ENCODE measurements at regions not wholly inside any gene's neighbourhood (a gene's known extent, or its start where the extent isn't known, plus 50 kb on each side); places are given as distances from the start of the nearest gene placed in this dataset.

DNA sequence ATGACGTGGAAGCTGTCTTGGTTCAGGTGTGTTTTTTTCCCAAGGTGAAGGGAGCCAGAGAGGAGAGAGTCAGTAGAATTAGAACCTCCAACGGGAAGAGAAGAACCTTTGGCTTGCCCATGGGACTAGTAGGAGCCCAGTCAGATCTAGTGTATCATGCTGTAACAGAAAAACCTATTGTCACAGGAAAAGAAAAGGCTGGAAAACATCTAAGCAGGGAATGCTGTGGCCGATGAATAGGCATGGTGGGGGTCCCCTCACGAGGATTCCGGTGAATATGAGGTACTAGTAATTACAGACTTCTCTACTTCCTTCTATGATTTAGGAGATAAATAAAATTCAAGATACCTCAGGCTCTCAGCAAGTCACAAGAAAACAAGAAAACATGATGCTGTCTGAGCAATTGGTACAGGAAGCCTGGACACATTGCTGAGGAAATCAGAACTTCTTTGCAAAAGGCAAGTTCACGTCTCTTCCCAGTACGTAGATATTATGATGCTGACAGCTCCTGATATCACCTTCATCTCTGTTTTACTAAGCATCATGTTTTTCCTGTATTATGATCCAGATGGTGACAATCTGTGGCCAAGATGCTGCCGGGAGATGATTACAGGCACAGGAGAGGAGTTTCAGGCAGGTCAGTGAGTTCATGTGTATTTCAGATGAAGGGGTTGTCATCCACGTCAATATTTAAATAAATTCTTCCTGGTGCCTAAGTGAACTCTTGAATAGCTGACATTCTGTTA, 54.3 kb upstream of the NPY start:
- ATAC-seq (replicated peaks) = no peak
- Mint-ChIP-seq H3K36me3 (ENCODE audit: insufficient read depth) (peaks cover 3% of the 10 kb centered on the region), H3K27ac (no peak overlapping the region), H3K4me3 (no peak overlapping the region), H3K27me3 (peaks cover 14 to 37% of the 10 kb centered on the region in 2 donors), H3K4me1 (ENCODE audit: low read depth in 2 of 2) (peaks cover 15 to 17% of the 10 kb centered on the region in 2 donors), H3K9me3 (peaks cover 0 to 2% of the 10 kb centered on the region in 2 donors)
- no peak for DNase-seq

DNA sequence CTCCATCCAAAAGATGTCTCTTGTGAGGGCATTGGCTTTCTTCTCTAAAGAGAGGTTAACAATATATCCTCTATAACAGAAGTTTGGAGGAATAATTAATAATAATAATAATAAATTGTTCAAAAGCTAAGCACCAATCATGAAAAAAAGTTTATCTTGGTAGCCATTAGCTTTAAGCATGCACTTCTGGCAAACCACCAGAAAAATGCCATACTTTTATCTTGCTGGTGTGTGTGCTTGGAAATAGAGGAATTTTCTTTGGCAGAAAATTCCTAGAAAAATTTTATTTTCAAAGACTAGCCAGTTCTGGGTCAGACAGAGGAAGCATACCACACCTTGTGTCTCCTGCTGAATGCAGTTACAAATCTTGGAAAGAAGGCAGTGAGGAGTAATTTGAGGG, 52.5 kb upstream of the NPY start:
- peaks cover 3% of the 10 kb centered on the region for H3K36me3 Mint-ChIP-seq (ENCODE audit: insufficient read depth)
- peaks cover 14 to 29% of the 10 kb centered on the region in 2 donors for H3K27me3 Mint-ChIP-seq
- no peak overlapping the region for H3K4me3 Mint-ChIP-seq
- DNase-seq (no peak), ATAC-seq (replicated peaks) (no peak)
- H3K27ac Mint-ChIP-seq = no peak overlapping the region
- H3K9me3 Mint-ChIP-seq = no peaks in the 10 kb centered on the region
- H3K4me1 Mint-ChIP-seq (ENCODE audit: low read depth in 2 of 2) = peaks cover 15 to 17% of the 10 kb centered on the region in 2 donors

DNA sequence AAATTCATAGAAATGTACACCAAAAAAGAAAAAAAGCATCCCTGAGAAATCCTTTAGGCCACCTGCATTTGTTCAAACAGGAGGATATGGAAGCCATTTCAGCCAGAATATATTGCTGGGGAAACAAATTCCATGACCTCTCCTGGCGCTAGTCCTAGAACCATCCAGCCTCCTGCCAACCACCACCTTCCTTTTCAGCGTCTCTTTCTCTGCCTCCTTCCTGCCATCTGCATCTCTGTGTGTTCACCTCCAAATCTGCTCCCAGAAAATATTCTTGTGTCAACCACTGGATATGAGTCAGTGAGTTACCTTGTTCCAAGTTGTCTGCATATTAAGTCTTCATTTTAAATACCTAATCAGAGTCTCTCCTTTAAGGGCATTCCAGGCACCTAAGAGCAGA, 50.6 kb upstream of the NPY start:
- Mint-ChIP-seq H3K9me3 (no peaks in the 10 kb centered on the region), H3K4me1 (ENCODE audit: low read depth in 2 of 2) (peaks cover 0 to under 1% of the 10 kb centered on the region in 2 donors), H3K4me3 (no peak overlapping the region), H3K27ac (no peak overlapping the region), H3K27me3 (peaks cover 27 to 30% of the 10 kb centered on the region in 2 donors), H3K36me3 (ENCODE audit: insufficient read depth) (peaks cover 3% of the 10 kb centered on the region)
- no peak for ATAC-seq (replicated peaks)
- no peak for DNase-seq
